HG02623 (cell line): ENCODE measurements at regions not wholly inside any gene's neighbourhood (a gene's known extent, or its start where the extent isn't known, plus 50 kb on each side); places are given as distances from the start of the nearest gene placed in this dataset.
"Not testable (repeated sequence)": the region's sequence is repeated elsewhere in the genome, so short reads cannot be mapped to it uniquely, and the experiment has no call there.

Source experiments
- ATAC-seq: cut with Tn5 transposase; IDR thresholded peaks from one replicate; pipeline ENCODE4 v1.9.1; 2021; ENCODE audit warnings: moderate library complexity; ENCODE audit not compliant: unreplicated experiment

GRCh38 chr20:26373066-26373465 lies 676.4 kb upstream of the ZNF337 start:
- not testable (repeated sequence) for ATAC-seq

GRCh38 chr20:26354511-26354910 lies 657.9 kb upstream of the ZNF337 start:
- ATAC-seq, result no peak

GRCh38 chr20:26347396-26347795 lies 650.7 kb upstream of the ZNF337 start:
- ATAC-seq, result no peak

GRCh38 chr20:26340460-26341065 lies 643.9 kb upstream of the ZNF337 start:
- not testable (repeated sequence) for ATAC-seq

- ATAC-seq, result no peak
Observed at GRCh38 chr20:26324177-26324576, 627.5 kb upstream of the ZNF337 start.

- no peak for ATAC-seq
Observed at GRCh38 chr20:26315054-26315453, 618.4 kb upstream of the ZNF337 start.

- not testable (repeated sequence) for ATAC-seq
Observed at GRCh38 chr20:26309720-26310119, 613.1 kb upstream of the ZNF337 start.

- no peak for ATAC-seq
Observed at GRCh38 chr20:26308961-26309360, 612.3 kb upstream of the ZNF337 start.

GRCh38 chr20:26295006-26295405 lies 598.4 kb upstream of the ZNF337 start:
- ATAC-seq, result no peak

- not testable (repeated sequence) for ATAC-seq
Observed at GRCh38 chr20:26288379-26289061, 591.9 kb upstream of the ZNF337 start.

- ATAC-seq, result no peak
Observed at GRCh38 chr20:26279238-26279637, 582.6 kb upstream of the ZNF337 start.

GRCh38 chr20:26277339-26277738 lies 580.7 kb upstream of the ZNF337 start:
- ATAC-seq, result no peak

GRCh38 chr20:26276554-26277210 lies 580.0 kb upstream of the ZNF337 start:
- ATAC-seq, result no peak

GRCh38 chr20:26268762-26269161 lies 572.1 kb upstream of the ZNF337 start:
- ATAC-seq, result not testable (repeated sequence)

- not testable (repeated sequence) for ATAC-seq
Observed at GRCh38 chr20:26260925-26261324, 564.3 kb upstream of the ZNF337 start.

GRCh38 chr20:26252311-26252975 lies 555.8 kb upstream of the ZNF337 start:
- not testable (repeated sequence) for ATAC-seq

GRCh38 chr20:26251376-26251775 lies 554.7 kb upstream of the ZNF337 start:
- not testable (repeated sequence) for ATAC-seq

- not testable (repeated sequence) for ATAC-seq
Observed at GRCh38 chr20:26250249-26251114, 553.8 kb upstream of the ZNF337 start.

GRCh38 chr20:26243731-26244130 lies 547.1 kb upstream of the ZNF337 start:
- ATAC-seq, result no peak

GRCh38 chr20:26220609-26221008 lies 524.0 kb upstream of the ZNF337 start:
- ATAC-seq, result not testable (repeated sequence)

GRCh38 chr20:26219546-26219945 lies 522.9 kb upstream of the ZNF337 start:
- ATAC-seq, result not testable (repeated sequence)
